ENCODE measurements at regions not wholly inside any gene's neighbourhood (a gene's known extent, or its start where the extent isn't known, plus 50 kb on each side); places are given as distances from the start of the nearest gene placed in this dataset.

- WGBS (ENCODE audit: extremely low coverage, insufficient read length, low lambda C conversion rate), result no CpG with 5 or more reads among the region's 5 CpGs
- H3K79me1 ChIP-seq (ENCODE audit: insufficient read depth, low read depth, low read length, poor library complexity, severe bottlenecking), result no peaks in the 10 kb centered on the region
- no peak for TF ChIP-seq CTCF (conservative IDR thresholded peaks at IDR 0.05)
Observed at GRCh38 chr1:38190983-38191382, 144.4 kb upstream of the POU3F1 start.

More at GRCh38 chr1:38190983-38191382, 144.4 kb upstream of the POU3F1 start:
- H3K27me3 ChIP-seq (ENCODE audit: insufficient read depth, low read length), result no peaks in the 10 kb centered on the region
- H3K23ac ChIP-seq (ENCODE audit: insufficient read length, low read depth, low read length), result no peak overlapping the region
- Mint-ChIP-seq H3K36me3 (ENCODE audit: insufficient read depth in 1 of 3, low read depth in 3 of 3) (peaks cover 0 to 12% (median 0%) of the 10 kb centered on the region in 3 experiments; a peak in 4 of 7 replicates), H3K9me3 (peaks cover 9 to 10% of the 10 kb centered on the region in 2 experiments), H3K4me1 (peaks cover 2 to 7% of the 10 kb centered on the region in 2 experiments; a peak in 2 of 4 replicates), H3K4me3 (no peak overlapping the region), H3K27ac (peak overlapping the region in 1 of 3 experiments; percentile 66; a peak in 2 of 7 replicates), H3K27me3 (ENCODE audit: low read depth) (peaks cover 11% of the 10 kb centered on the region)
- H3K9me3 ChIP-seq (ENCODE audit: control insufficient read depth, low read depth, low read length), result no peaks in the 10 kb centered on the region
- no peak overlapping the region for H3K27ac ChIP-seq (ENCODE audit: insufficient read length, low read depth, low read length)
- H3K4me2 ChIP-seq (ENCODE audit: insufficient read depth, insufficient read length, low read length), result no peak overlapping the region
- no peaks in the 10 kb centered on the region for H3K23me2 ChIP-seq (ENCODE audit: insufficient read length, low read depth, low read length, poor library complexity, severe bottlenecking)
- no peak overlapping the region for H3K4ac ChIP-seq (ENCODE audit: low read depth, low read length)
- H4K5ac ChIP-seq (ENCODE audit: insufficient read length, low read depth, low read length), result no peak overlapping the region
- no peak overlapping the region for H4K91ac ChIP-seq (ENCODE audit: insufficient read length, low read depth, low read length)
- H2BK15ac ChIP-seq (ENCODE audit: low read depth, low read length), result no peak overlapping the region
- H3T11ph ChIP-seq (ENCODE audit: low read length), result no peak overlapping the region
- no peak overlapping the region for H4K8ac ChIP-seq (replicated peaks; ENCODE audit: insufficient read length, low read depth, low read length)
- H2AK5ac ChIP-seq (ENCODE audit: insufficient read length, low read length), result no peak overlapping the region
- H3K79me2 ChIP-seq (ENCODE audit: insufficient read depth, low read length), result no peaks in the 10 kb centered on the region
- DNase-seq, result no peak
- H2BK20ac ChIP-seq (ENCODE audit: low read depth, low read length, poor library complexity, severe bottlenecking), result no peak overlapping the region
- H3K4me1 ChIP-seq (ENCODE audit: insufficient read depth, low read length), result no peaks in the 10 kb centered on the region
- H2BK5ac ChIP-seq (ENCODE audit: insufficient read length, low read length), result no peak overlapping the region
- H2BK120ac ChIP-seq (ENCODE audit: low read depth, low read length, poor library complexity, severe bottlenecking), result no peak overlapping the region
- no peaks in the 10 kb centered on the region for H4K20me1 ChIP-seq (ENCODE audit: control insufficient read depth, insufficient read depth, insufficient read length)
- H3K18ac ChIP-seq (ENCODE audit: insufficient read length, low read depth, low read length), result no peak overlapping the region
- no peak overlapping the region for H3K56ac ChIP-seq (ENCODE audit: insufficient read length, low read depth, low read length)
- no peak overlapping the region for H3K14ac ChIP-seq (ENCODE audit: insufficient read depth, low read length)
- no peak overlapping the region for H3K9ac ChIP-seq (ENCODE audit: extremely low read depth, insufficient read length, low read length)
- no peak overlapping the region for H2AFZ ChIP-seq (ENCODE audit: low read length)
- no peak overlapping the region for H2BK12ac ChIP-seq (ENCODE audit: insufficient read length, low read depth, low read length)

Data from H9 (cell line).